Breast epithelium (tissue), 3 donors: ENCODE measurements at regions not wholly inside any gene's neighbourhood (a gene's known extent, or its start where the extent isn't known, plus 50 kb on each side); places are given as distances from the start of the nearest gene placed in this dataset.

Experiments
- CTCF ChIP-seq, 3 donors: fragments of 450-650 bp; IDR thresholded peaks; one replicate each; pipeline ENCODE4 v1.5.1; 2016 to 2017; ENCODE audit warnings: antibody characterized with exemption in 3 of 3, mild to moderate bottlenecking in 3 of 3, moderate library complexity in 3 of 3
- POLR2A ChIP-seq: fragments of 450-650 bp; IDR thresholded peaks from one replicate; pipeline ENCODE4 v1.6.1; 2016; ENCODE audit warnings: antibody characterized with exemption, mild to moderate bottlenecking, moderate library complexity

- TF ChIP-seq CTCF (IDR thresholded peaks at IDR 0.05), result no peak
- no peak for TF ChIP-seq POLR2A
These were observed 683.5 kb downstream of the TUSC7 start for GRCh38 chr3:117393119-117393518.
